Endothelial cell of umbilical vein (primary cell): ENCODE measurements at regions not wholly inside any gene's neighbourhood (a gene's known extent, or its start where the extent isn't known, plus 50 kb on each side); places are given as distances from the start of the nearest gene placed in this dataset.

Experiments used
- BruUV-seq: library from RNA; stranded (reverse); fragments of 400-500 nt; replicated peaks from 2 replicates; lab custom pipeline; 2021; lab: Mats Ljungman, UMichigan
- CTCF ChIA-PET: fragments of 300-600, 350-600 bp; sonication (Branson Sonifier 250); formaldehyde crosslinking; loops from one replicate; lab custom pipeline; 2021; ENCODE audit warnings: antibody characterized with exemption, inconsistent platforms; lab: Charles Lee
- POLR2A ChIA-PET: fragments of 300-600, 350-600 bp; sonication (Branson Sonifier 250); formaldehyde crosslinking; loops from one replicate; lab custom pipeline; 2021; ENCODE audit warnings: antibody characterized with exemption, inconsistent platforms; lab: Charles Lee
- DNase-seq: peaks from one replicate; pipeline ENCODE4 v3.0.0-alpha.2; 2011; ENCODE audit warnings: low read depth, low spot score
- FAIRE-seq: peaks from 2 replicates; lab custom pipeline; 2011; peaks lifted over from hg19 to GRCh38; lab: Jason Lieb, UNC
- H2AFZ ChIP-seq: 2 replicates; pipeline ENCODE4 v1.6.0; 2012; ENCODE audit warnings: low read depth, low read length, control low read depth, inconsistent platforms
- H3K27ac ChIP-seq: 2 replicates; pipeline ENCODE4 v1.5.1; 2011; ENCODE audit warnings: low read depth, mild to moderate bottlenecking, control low read depth, low read length, moderate library complexity; ENCODE audit not compliant: insufficient read depth
- H3K27me3 ChIP-seq, 2 experiments: 2 replicates each; pipeline versions ENCODE4 v1.6.0 to v1.6.1; 2011; ENCODE audit warnings: low read length in 2 of 2, mixed read lengths in 1 of 2; ENCODE audit not compliant: control insufficient read depth in 2 of 2, insufficient read depth in 2 of 2
- H3K36me3 ChIP-seq, 2 experiments: 2 replicates in 1 of 2; 3 replicates in 1 of 2; pipeline ENCODE4 v1.5.1; 2011; ENCODE audit warnings: low read length in 2 of 2, mild to moderate bottlenecking in 1 of 2, moderate library complexity in 1 of 2; ENCODE audit not compliant: control insufficient read depth in 2 of 2, insufficient read depth in 2 of 2; ENCODE audit errors: extremely low read depth in 1 of 2
- H3K4me1 ChIP-seq: 3 replicates; pipeline ENCODE4 v1.5.1; 2011; ENCODE audit warnings: mild to moderate bottlenecking, low read length; ENCODE audit not compliant: control insufficient read depth, insufficient read depth; ENCODE audit errors: extremely low read depth
- H3K4me2 ChIP-seq: 2 replicates; pipeline ENCODE4 v1.6.1; 2011; ENCODE audit warnings: low read length, control low read depth, mixed read lengths; ENCODE audit not compliant: insufficient read depth
- H3K4me3 ChIP-seq, 3 experiments: fragments of 200-600 bp in 1 of 3; sonication (generic), shearing (Covaris generic) in 1 of 3; replicated peaks in 1 of 3; 2 replicates each; pipeline ENCODE4 v1.5.1; 2011 to 2016; ENCODE audit warnings: control low read depth in 3 of 3, low read length in 3 of 3, mild to moderate bottlenecking in 2 of 3, inconsistent platforms in 1 of 3, low read depth in 1 of 3, moderate library complexity in 1 of 3; ENCODE audit not compliant: insufficient read depth in 1 of 3
- H3K79me2 ChIP-seq: 2 replicates; pipeline ENCODE4 v1.6.0; 2012; ENCODE audit warnings: low read length, inconsistent platforms; ENCODE audit not compliant: control insufficient read depth, insufficient read depth
- H3K9ac ChIP-seq: replicated peaks from 2 replicates; pipeline ENCODE3; 2011; ENCODE audit warnings: low read length, control low read depth; ENCODE audit not compliant: insufficient read depth; ENCODE audit errors: extremely low read depth
- H3K9me1 ChIP-seq: replicated peaks from 3 replicates; pipeline ENCODE4 v1.6.0; 2011; ENCODE audit warnings: mild to moderate bottlenecking, low read length; ENCODE audit not compliant: control insufficient read depth, insufficient read depth; ENCODE audit errors: extremely low read depth
- H3K9me3 ChIP-seq: replicated peaks from 2 replicates; pipeline ENCODE4 v1.5.1; 2012; ENCODE audit warnings: low read length, inconsistent platforms; ENCODE audit not compliant: control insufficient read depth, insufficient read depth
- H4K20me1 ChIP-seq: replicated peaks from 2 replicates; pipeline ENCODE3; 2011; ENCODE audit warnings: mild to moderate bottlenecking, low read length; ENCODE audit not compliant: control insufficient read depth, insufficient read depth; ENCODE audit errors: extremely low read depth
- EZH2 ChIP-seq: IDR thresholded peaks from 2 replicates; pipeline ENCODE4 v1.6.1; 2012; ENCODE audit warnings: borderline replicate concordance, low read depth, mild to moderate bottlenecking, moderate library complexity, low read length, inconsistent platforms; ENCODE audit not compliant: severe bottlenecking
- FOS ChIP-seq: IDR thresholded peaks from 2 replicates; pipeline ENCODE4 v1.6.1; 2011; ENCODE audit warnings: mild to moderate bottlenecking, low read length, moderate library complexity, borderline replicate concordance; ENCODE audit not compliant: insufficient read depth
- GATA2 ChIP-seq: IDR thresholded peaks from 2 replicates; pipeline ENCODE4 v1.7.0; 2011; ENCODE audit warnings: low read depth, mild to moderate bottlenecking, moderate library complexity, mixed read lengths, low read length; ENCODE audit not compliant: insufficient read length, insufficient read depth
- JUN ChIP-seq: IDR thresholded peaks from 2 replicates; pipeline ENCODE4 v1.6.1; 2011; ENCODE audit warnings: borderline replicate concordance, low read depth; ENCODE audit not compliant: insufficient read length, insufficient read depth
- MAX ChIP-seq: IDR thresholded peaks from 2 replicates; pipeline ENCODE4 v1.6.1; 2011; ENCODE audit not compliant: insufficient read depth, insufficient read length
- MYC ChIP-seq: IDR thresholded peaks from one replicate; pipeline ENCODE4 v1.6.1; 2011; ENCODE audit warnings: mild to moderate bottlenecking, low read depth, low read length
- POLR2A ChIP-seq: IDR thresholded peaks from 2 replicates; pipeline ENCODE4 v1.6.1; 2012; ENCODE audit warnings: low read depth, mild to moderate bottlenecking, control low read depth, low read length
- POLR2AphosphoS5 ChIP-seq: IDR thresholded peaks from 2 replicates; pipeline ENCODE4 v1.6.1; 2012; ENCODE audit warnings: low read depth, mild to moderate bottlenecking, control low read depth, low read length, moderate library complexity; ENCODE audit not compliant: insufficient read depth
- dilution Hi-C: fragments of 300-500 bp; cut with MboI; formaldehyde crosslinking; loops from one replicate; pipeline ENCODE4 v1.15.0; 2019; ENCODE audit warnings: low sequenced_read_pairs; ENCODE audit not compliant: extremely low pct_ligation_motif_present
- intact Hi-C: fragments of 100-400 bp; cut with micrococcal nuclease; formaldehyde crosslinking; loops from one replicate; pipeline ENCODE4 v1.10.0; 2022
- TF ChIP-seq, protein P1 (sequence below), 2 donors: IDR thresholded peaks; 1 replicate in 1 of 2; 2 replicates in 1 of 2; pipeline ENCODE4 v1.5.1; 2011; ENCODE audit warnings: low read length in 2 of 2, mild to moderate bottlenecking in 2 of 2, moderate library complexity in 2 of 2, control low read depth in 1 of 2, inconsistent platforms in 1 of 2, low read depth in 1 of 2; ENCODE audit not compliant: insufficient read depth in 1 of 2; ENCODE audit errors: extremely low read depth in 1 of 2

DNA sequence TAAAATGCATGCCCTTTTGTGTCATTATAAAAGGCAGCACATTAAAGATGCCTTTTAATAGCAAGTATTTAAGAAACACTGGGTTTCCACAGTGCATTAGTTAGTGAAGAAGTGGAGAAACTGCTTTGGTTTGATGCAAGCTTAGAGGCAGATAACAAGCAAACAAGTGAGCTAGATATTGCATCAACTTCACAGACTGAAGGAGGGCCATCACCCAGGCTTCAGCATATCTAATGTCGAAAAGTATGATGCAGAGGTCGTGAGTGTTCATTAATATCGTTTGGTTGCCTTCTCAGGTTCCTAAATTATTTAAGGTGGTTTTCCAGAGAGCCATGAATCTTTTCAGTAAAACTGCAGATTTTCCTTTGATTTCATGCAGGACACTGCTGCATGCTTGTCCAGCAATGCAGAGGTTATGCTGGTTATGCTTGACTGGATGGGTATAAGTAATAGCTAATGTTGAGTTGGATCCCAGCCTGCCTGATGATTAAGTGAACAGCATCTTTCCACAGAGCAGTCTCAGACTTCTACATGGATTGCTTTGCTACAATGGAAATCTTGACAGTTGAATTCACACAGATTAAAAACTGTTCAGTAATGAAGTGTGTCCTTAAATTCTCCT lies 69.7 kb upstream of the IPO9 start:
- DNase-seq: no peak
- intact Hi-C loops: no loop called here
- Histone ChIP-seq H3K4me3 (no peak overlapping the region), H3K27ac (no peak overlapping the region), H3K9me1 (no peaks in the 10 kb centered on the region), H3K79me2 (peaks cover 87% of the 10 kb centered on the region), H3K4me1 (peaks cover 19% of the 10 kb centered on the region), H3K36me3 (no peaks in the 10 kb centered on the region), H3K27me3 (no peaks in the 10 kb centered on the region), H3K4me2 (no peak overlapping the region), H3K9ac (no peak overlapping the region), H4K20me1 (no peaks in the 10 kb centered on the region), H2AFZ (no peak overlapping the region), H3K9me3 (no peaks in the 10 kb centered on the region)
- no peak for FAIRE-seq
- BruUV-seq: no TSS peak
- TF ChIP-seq, protein P1, sequence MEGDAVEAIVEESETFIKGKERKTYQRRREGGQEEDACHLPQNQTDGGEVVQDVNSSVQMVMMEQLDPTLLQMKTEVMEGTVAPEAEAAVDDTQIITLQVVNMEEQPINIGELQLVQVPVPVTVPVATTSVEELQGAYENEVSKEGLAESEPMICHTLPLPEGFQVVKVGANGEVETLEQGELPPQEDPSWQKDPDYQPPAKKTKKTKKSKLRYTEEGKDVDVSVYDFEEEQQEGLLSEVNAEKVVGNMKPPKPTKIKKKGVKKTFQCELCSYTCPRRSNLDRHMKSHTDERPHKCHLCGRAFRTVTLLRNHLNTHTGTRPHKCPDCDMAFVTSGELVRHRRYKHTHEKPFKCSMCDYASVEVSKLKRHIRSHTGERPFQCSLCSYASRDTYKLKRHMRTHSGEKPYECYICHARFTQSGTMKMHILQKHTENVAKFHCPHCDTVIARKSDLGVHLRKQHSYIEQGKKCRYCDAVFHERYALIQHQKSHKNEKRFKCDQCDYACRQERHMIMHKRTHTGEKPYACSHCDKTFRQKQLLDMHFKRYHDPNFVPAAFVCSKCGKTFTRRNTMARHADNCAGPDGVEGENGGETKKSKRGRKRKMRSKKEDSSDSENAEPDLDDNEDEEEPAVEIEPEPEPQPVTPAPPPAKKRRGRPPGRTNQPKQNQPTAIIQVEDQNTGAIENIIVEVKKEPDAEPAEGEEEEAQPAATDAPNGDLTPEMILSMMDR (IDR thresholded peaks at IDR 0.05; ENCODE audit: extremely low read depth in 1 of 2, insufficient read depth in 1 of 2, low read depth in 1 of 2, low read length in 2 of 2): no peak
- ChIA-PET CTCF (interaction anchor here (0.5 to 1.8 kb wide), 4 partner anchors 9 to 49 kb away, joined by 4 to 8 read pairs (median 6); no protein-coding TSS in a partner anchor), POLR2A (no interaction called here)
- dilution Hi-C loops: no loop called here

- Histone ChIP-seq H3K36me3 (no peaks in the 10 kb centered on the region), H3K27me3 (no peaks in the 10 kb centered on the region), H3K27ac (no peak overlapping the region), H2AFZ (no peak overlapping the region), H3K4me2 (no peak overlapping the region), H4K20me1 (no peaks in the 10 kb centered on the region), H3K79me2 (peaks cover 90% of the 10 kb centered on the region), H3K9ac (no peak overlapping the region), H3K4me1 (peaks cover 13% of the 10 kb centered on the region), H3K9me1 (no peaks in the 10 kb centered on the region), H3K9me3 (no peaks in the 10 kb centered on the region), H3K4me3 (no peak overlapping the region)
- dilution Hi-C loops: no loop called here
- no peak for DNase-seq
- CTCF ChIA-PET: interaction anchor here (0.9 to 1.3 kb wide), 2 partner anchors 10 to 31 kb away, joined by 3 to 4 read pairs; no protein-coding TSS in a partner anchor
- TF ChIP-seq FOS (no peak), EZH2 (no peak), MAX (no peak), MYC (no peak), POLR2A (no peak), GATA2 (no peak), POLR2AphosphoS5 (no peak), JUN (no peak)
- TF ChIP-seq, protein P1 (IDR thresholded peaks at IDR 0.05; ENCODE audit: extremely low read depth in 1 of 2, insufficient read depth in 1 of 2, low read depth in 1 of 2, low read length in 2 of 2): no peak
- intact Hi-C loops: no loop called here
- FAIRE-seq: no peak
- POLR2A ChIA-PET: no interaction called here
- no TSS peak for BruUV-seq
Measured at GRCh38 chr1:201760516-201760915, 68.4 kb upstream of the IPO9 start.
